A204.1 (cell line): ENCODE measurements at regions not wholly inside any gene's neighbourhood (a gene's known extent, or its start where the extent isn't known, plus 50 kb on each side); places are given as distances from the start of the nearest gene placed in this dataset.
"Not testable (repeated sequence)": the region's sequence is repeated elsewhere in the genome, so short reads cannot be mapped to it uniquely, and the experiment has no call there.

Experiments used
- FAIRE-seq: peaks from 2 replicates; lab custom pipeline; 2012; peaks lifted over from hg19 to GRCh38; lab: Jason Lieb, UNC

DNA sequence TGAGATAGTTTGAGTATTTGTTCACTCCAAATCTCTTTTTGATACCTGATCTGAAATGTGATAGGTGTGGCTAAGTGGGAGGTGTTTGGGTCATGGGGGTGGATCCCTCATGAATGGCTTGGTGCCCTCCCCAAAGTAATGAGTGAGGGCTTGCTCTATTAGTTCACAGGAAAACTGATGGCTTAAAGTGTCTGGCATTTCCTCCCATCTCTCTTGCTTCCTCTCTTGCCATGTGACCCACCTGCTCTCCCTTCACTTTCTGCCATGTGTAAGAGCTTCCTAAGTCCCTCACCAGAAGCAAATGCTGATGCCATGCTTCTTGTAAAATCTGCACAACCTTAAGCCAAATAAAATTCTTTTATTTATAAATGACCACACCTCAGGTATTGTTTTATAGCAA, 61.1 kb downstream of the MAD2L1 start:
- FAIRE-seq: no peak

DNA sequence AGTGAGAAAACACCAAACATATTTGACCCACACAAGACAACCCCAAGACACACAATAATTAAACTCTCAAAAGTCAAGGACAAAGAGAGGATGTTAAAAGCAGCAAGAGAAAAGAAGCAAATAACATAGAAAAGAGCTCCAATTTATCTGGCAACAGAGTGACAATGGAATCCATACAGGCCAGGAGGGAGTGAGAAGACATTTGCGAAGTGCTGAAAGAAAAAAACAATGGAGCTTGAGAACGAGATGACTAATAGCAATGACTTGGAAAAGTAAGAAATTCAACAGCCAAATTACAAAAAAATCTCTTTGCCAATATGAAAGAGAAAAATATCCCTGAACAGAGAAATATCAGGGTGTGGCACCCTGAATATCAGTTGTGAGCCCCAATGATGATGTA, 61.6 kb downstream of the MAD2L1 start:
- no peak for FAIRE-seq

DNA sequence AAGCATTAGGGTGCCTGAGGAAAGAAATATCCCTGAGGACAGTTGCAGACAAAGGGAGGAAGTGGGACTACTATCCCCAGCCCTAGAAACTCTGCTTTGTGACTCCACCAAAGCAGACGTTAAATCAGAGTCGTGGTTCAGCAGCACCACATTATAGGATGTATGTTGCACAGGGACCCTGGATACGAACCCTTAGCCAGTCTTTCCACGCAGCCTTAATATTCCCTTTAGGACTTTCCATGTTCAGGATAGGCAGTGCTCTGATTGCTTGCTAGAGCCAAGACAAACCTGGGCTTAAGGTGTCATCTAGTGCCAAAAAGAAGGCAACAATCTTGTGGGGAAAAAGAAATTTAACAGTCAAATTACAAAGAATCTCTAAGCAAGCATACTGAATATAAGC, 62.6 kb downstream of the MAD2L1 start:
- no peak for FAIRE-seq

GRCh38 chr4:120003193-120003592, 63.5 kb downstream of the MAD2L1 start:
- FAIRE-seq: no peak

- FAIRE-seq: no peak
Observed at GRCh38 chr4:120001850-120002249, 64.8 kb downstream of the MAD2L1 start.

- FAIRE-seq: no peak
Observed at GRCh38 chr4:120000591-120001296, 65.9 kb downstream of the MAD2L1 start.

- FAIRE-seq: not testable (repeated sequence)
Observed at GRCh38 chr4:119996024-119996423, 70.6 kb downstream of the MAD2L1 start.

DNA sequence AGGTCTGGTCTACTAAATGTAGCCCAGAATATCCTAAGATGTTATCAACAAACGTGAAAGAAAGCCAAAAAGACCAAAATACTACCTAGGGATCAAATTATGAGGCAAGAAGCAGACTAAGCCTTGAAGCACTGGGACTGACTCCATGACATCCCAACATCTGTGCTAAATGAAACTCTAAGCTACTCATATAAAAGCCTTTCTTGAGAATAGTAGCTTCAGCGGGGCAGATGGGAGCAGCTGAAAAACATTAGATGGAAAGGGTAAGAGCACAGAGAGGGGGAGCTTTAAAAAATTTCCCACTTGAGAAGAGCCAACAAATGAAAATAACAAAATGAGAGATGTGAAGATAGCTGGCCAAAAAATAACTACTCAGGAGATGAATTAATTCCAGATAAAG, 81.7 kb downstream of the MAD2L1 start:
- no peak for FAIRE-seq

DNA sequence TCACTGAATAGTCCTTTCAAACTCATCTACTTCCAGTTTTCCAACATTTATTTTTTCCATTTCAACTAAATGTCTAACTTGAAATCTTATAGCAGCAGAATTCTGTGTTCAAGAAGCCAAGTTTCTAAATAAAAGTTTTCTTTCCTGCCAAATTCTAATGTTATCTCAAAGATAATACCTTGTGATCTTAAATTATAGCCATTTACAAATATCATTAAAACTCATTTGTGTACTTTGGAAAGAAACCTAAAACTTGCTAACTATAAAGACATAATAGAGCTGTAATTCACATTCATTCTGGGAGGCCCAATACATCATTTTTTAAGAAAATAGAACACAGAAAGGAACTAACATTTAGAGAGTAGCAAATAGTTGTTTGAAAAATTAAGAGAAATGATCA, 83.9 kb downstream of the MAD2L1 start:
- no peak for FAIRE-seq

DNA sequence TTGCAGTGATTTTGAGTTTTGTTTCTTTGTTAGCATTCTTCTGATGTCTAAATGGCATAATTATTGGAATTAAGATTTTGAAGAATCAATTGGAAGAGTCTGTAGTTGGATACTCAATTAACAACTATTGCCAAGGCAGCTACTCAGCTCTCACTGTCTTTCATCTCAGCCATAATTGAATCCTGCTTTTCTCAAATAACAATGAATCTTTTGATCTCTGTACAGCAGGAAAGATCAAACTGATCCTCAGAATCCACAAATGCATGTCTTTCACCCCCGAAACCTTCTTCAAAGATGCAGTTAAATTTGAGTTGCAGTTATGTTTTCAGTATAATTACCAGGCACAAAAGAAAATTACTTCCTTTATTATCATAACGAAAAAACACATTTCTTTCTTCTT, 86.2 kb downstream of the MAD2L1 start:
- FAIRE-seq: no peak

GRCh38 chr4:119977076-119977940, 89.3 kb downstream of the MAD2L1 start:
- FAIRE-seq: no peak

DNA sequence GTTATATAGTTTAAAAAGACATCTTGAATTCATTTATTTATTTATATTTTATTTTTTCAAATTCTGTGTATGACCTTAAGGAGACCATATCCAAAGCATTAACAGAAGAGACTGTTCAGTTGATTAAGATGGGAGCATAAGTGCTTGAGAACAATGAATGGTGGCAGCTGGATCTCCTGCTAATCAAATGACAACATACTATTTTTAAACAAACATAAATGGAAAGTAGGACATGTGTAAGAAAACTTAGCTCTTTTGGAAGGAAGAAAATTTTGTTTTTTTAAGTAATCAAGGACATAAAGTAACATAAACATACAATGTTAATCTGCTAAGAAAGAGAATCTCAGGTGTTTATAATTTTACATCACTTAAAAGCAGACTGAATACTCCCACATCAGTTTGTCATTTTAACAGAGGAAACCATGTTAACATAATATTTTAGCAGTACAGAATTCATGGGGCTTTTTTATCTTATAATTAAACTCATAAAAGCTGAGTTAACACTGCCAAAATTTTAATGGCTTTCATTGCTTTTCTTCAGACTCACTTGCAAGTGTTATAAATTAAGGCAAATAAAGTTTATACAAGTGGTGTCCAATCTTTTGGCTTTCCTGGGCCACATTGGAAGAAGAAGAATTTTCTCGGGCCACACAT, 95.1 kb downstream of the MAD2L1 start:
- no peak for FAIRE-seq

DNA sequence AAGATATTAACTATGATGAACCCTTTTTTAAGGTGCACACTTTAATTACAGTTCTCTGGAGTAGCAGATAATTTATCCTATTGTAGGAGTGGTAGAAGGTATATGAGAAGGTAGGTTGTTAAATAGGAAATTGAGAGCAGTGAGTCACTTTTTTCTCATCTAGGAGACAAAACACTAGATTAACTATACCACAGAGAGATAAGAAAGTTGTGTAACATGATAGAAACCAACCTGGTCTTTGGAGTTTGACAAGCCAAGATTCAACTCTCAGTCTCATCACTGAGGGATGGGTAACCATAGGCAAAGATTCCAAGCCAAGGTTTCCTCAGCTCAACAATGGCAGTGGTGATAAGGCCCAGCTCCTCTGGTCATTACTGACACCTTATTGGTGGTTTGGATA, 104.0 kb downstream of the MAD2L1 start:
- FAIRE-seq: no peak

DNA sequence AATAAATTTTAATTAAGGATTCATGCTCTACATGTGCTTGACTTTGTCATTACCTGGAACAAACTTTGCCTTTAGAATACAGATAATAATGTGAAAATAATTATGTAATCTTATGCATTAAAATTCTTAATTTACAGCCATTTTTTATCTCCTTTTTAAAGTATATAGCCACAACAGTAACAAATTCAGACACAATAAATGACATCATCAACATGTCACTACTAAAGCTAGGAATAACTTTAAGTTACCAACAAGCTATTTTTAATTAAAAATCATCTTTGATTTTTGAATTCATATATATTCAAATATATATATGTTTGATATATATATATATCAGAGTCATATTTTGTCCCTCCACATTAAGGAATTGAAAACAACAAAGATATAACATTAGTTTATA, 107.7 kb downstream of the MAD2L1 start:
- no peak for FAIRE-seq

GRCh38 chr4:119955256-119955655, 111.4 kb downstream of the MAD2L1 start:
- FAIRE-seq: no peak

DNA sequence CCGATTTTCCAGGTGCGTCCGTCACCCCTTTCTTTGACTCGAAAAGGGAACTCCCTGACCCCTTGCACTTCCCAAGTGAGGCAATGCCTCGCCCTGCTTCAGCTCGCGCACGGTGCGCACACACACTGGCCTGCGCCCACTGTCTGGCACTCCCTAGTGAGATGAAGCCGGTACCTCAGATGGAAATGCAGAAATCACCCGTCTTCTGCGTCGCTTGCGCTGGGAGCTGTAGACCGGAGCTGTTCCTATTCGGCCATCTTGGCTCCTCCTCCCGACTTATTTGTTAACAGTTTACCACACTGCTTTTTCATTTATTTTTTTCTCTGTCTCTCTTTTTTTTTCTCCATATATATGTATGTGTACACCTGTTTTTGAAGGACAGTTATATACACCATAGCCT, 112.2 kb downstream of the MAD2L1 start:
- FAIRE-seq: not testable (repeated sequence)

GRCh38 chr4:119946359-119946758, 120.3 kb downstream of the MAD2L1 start:
- no peak for FAIRE-seq

GRCh38 chr4:119942806-119943205, 123.8 kb downstream of the MAD2L1 start:
- no peak for FAIRE-seq

DNA sequence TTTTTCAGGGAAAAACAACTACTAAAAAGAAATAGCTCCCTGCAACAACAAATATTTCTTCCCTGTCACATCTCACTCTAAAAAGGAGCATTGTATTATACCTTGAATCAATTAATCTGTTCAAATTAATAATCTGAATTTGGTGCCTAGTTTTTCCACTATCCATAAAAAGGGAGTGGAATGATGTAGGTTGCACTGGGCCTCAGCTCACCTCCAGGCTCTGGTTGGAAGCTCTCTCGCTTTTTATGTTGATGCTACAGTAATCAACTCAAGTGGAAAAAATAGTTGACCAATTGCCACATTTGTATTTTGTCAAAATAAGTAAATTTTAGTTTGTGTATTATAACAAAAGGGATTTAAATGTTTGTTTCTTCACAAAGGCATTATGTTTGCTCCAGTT, 126.1 kb downstream of the MAD2L1 start:
- FAIRE-seq: no peak

GRCh38 chr4:119939071-119939995, 127.3 kb downstream of the MAD2L1 start:
- no peak for FAIRE-seq

DNA sequence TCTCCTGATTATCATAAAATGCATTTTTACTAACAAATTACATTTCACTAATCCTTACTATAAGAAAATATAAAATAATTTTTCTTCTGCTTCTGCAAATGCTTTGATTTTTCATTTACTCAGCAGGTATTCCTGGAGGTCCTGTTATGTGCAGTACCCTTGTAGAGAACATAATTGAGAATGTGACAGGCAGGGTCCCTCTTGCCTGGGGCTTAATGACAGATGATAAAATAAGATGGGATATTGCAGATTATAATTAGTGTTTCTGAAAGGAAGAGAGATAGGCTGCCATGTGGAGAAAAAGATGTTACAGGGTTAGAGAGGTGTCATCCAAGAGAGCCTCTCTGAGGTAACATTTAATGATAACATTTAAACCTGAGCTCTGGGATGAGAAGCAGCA, 128.9 kb downstream of the MAD2L1 start:
- no peak for FAIRE-seq

DNA sequence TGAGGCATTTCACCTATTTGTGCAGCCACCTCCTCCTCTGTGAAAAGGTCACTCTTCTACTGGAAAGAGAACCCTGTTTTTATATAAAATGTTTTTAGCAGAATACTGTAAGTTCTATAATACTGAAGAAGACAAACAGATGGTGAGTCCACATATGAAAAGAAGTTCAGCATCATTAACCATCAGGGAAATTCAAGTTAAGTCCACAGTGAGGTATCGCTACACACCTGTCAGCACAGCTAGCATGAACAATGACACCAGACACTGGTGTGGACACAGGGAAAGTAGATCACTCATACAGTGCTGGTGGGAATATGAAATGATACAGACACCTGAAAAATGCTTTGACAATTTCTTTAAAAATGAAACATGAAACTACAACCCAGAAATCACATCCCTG, 133.0 kb downstream of the MAD2L1 start:
- no peak for FAIRE-seq
